Smooth muscle cell (in vitro differentiated cells): ENCODE measurements at regions not wholly inside any gene's neighbourhood (a gene's known extent, or its start where the extent isn't known, plus 50 kb on each side); places are given as distances from the start of the nearest gene placed in this dataset.

Experiments
- DNase-seq: peaks from one replicate; lab custom pipeline; 2025; ENCODE audit not compliant: unreplicated experiment; lab: John Stamatoyannopoulos, UW
- H2AFZ ChIP-seq: fragments of 200-600 bp; sonication (generic); 2 replicates; pipeline ENCODE4 v1.6.0; 2016; ENCODE audit warnings: antibody characterized with exemption, low read depth, mild to moderate bottlenecking
- H3F3A ChIP-seq: fragments of 200-600 bp; sonication (generic); 2 replicates; pipeline ENCODE4 v1.6.0; 2017; ENCODE audit warnings: antibody characterized with exemption, low read depth
- H3K27ac ChIP-seq: fragments of 200-600 bp; sonication (generic); 2 replicates; pipeline ENCODE4 v1.5.1; 2016; ENCODE audit warnings: low read depth, mild to moderate bottlenecking
- H3K27me3 ChIP-seq: fragments of 200-600 bp; sonication (generic); 2 replicates; pipeline ENCODE4 v1.6.1; 2016; ENCODE audit warnings: low read depth, mild to moderate bottlenecking
- H3K36me3 ChIP-seq: fragments of 200-600 bp; sonication (generic); 2 replicates; pipeline ENCODE4 v1.5.1; 2016; ENCODE audit warnings: low read depth
- H3K4me1 ChIP-seq: fragments of 200-600 bp; sonication (generic); 2 replicates; pipeline ENCODE4 v1.5.1; 2016; ENCODE audit warnings: low read depth
- H3K4me2 ChIP-seq: fragments of 200-600 bp; sonication (generic); 2 replicates; pipeline ENCODE4 v1.6.0; 2016; ENCODE audit warnings: mild to moderate bottlenecking
- H3K4me3 ChIP-seq: fragments of 200-600 bp; sonication (generic); 2 replicates; pipeline ENCODE4 v1.5.1; 2016; ENCODE audit warnings: mild to moderate bottlenecking
- H3K79me2 ChIP-seq: fragments of 200-600 bp; sonication (generic); 2 replicates; pipeline ENCODE4 v1.6.0; 2016; ENCODE audit warnings: low read depth, mild to moderate bottlenecking
- H3K9ac ChIP-seq: fragments of 200-600 bp; sonication (generic); 2 replicates; pipeline ENCODE4 v1.6.0; 2016; ENCODE audit warnings: low read depth
- H3K9me3 ChIP-seq: fragments of 200-600 bp; sonication (generic); replicated peaks from 2 replicates; pipeline ENCODE4 v1.5.1; 2016; ENCODE audit warnings: low read depth
- H4K20me1 ChIP-seq: fragments of 200-600 bp; sonication (generic); 2 replicates; pipeline ENCODE4 v1.6.0; 2016; ENCODE audit warnings: low read depth
- WGBS: methylation state at CpG from one replicate; pipeline ENCODE4 v1.1.7; 2016; ENCODE audit warnings: low lambda C conversion rate; 5-methylcytosine and 5-hydroxymethylcytosine counted together
- TF ChIP-seq, protein P1 (sequence below): fragments of 200-600 bp; sonication (generic); IDR thresholded peaks from 2 replicates; pipeline ENCODE4 v1.5.1; 2017; ENCODE audit warnings: borderline replicate concordance, mild to moderate bottlenecking, antibody characterized with exemption; ENCODE audit not compliant: insufficient read depth, poor library complexity, severe bottlenecking

GRCh38 chr7:92916770-92917224 lies 80.4 kb upstream of the CDK6 start:
- Histone ChIP-seq H3K4me3 (no peak overlapping the region), H3K4me1 (peaks cover 15% of the 10 kb centered on the region), H3K4me2 (peak overlapping the region; percentile 52), H2AFZ (peak overlapping the region; percentile 14), H3K79me2 (no peaks in the 10 kb centered on the region), H3F3A (no peaks in the 10 kb centered on the region), H3K9me3 (no peaks in the 10 kb centered on the region), H3K27ac (peak overlapping the region; percentile 81), H3K27me3 (no peaks in the 10 kb centered on the region), H3K36me3 (no peaks in the 10 kb centered on the region), H3K9ac (peak overlapping the region; percentile 58), H4K20me1 (no peaks in the 10 kb centered on the region)
- TF ChIP-seq, protein P1, sequence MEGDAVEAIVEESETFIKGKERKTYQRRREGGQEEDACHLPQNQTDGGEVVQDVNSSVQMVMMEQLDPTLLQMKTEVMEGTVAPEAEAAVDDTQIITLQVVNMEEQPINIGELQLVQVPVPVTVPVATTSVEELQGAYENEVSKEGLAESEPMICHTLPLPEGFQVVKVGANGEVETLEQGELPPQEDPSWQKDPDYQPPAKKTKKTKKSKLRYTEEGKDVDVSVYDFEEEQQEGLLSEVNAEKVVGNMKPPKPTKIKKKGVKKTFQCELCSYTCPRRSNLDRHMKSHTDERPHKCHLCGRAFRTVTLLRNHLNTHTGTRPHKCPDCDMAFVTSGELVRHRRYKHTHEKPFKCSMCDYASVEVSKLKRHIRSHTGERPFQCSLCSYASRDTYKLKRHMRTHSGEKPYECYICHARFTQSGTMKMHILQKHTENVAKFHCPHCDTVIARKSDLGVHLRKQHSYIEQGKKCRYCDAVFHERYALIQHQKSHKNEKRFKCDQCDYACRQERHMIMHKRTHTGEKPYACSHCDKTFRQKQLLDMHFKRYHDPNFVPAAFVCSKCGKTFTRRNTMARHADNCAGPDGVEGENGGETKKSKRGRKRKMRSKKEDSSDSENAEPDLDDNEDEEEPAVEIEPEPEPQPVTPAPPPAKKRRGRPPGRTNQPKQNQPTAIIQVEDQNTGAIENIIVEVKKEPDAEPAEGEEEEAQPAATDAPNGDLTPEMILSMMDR = no peak
- no peak for DNase-seq
- WGBS = 20% methylated on average over 3 of the region's 3 CpGs

DNA sequence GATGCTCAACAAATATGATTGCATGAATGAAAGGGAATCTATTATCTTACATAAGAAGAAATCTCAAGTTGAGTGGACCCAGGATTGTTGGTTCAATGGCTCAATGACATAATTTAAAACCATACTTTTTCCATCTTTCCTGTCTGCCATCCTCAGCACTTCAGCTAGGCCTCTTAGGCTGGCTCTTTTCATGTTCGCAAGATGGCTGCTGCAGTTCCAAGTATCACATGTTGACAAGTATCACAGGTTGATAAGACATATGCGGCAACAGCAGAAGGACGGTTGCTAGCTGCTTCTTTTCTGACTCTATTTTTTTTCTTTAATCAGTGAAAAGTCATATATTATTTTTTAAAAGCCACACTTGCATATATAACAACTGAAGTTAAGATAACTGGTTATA lies 79.0 kb upstream of the CDK6 start:
- TF ChIP-seq, protein P1 = no peak
- Histone ChIP-seq H4K20me1 (no peaks in the 10 kb centered on the region), H3K9me3 (no peaks in the 10 kb centered on the region), H3K4me1 (peaks cover 15% of the 10 kb centered on the region), H3K9ac (no peak overlapping the region), H3K27me3 (no peaks in the 10 kb centered on the region), H2AFZ (no peak overlapping the region), H3K27ac (no peak overlapping the region), H3K36me3 (no peaks in the 10 kb centered on the region), H3K4me2 (no peak overlapping the region), H3K4me3 (no peak overlapping the region), H3K79me2 (no peaks in the 10 kb centered on the region), H3F3A (no peaks in the 10 kb centered on the region)
- DNase-seq = no peak
- 78% methylated on average over 3 of the region's 3 CpGs for whole genome bisulfite sequencing

GRCh38 chr7:92914645-92915044 lies 78.3 kb upstream of the CDK6 start:
- peak overlapping the region; percentile 3 for H2AFZ ChIP-seq
- no peak overlapping the region for H3K9ac ChIP-seq
- peaks cover 20% of the 10 kb centered on the region for H3K4me1 ChIP-seq
- no peak overlapping the region for H3K4me3 ChIP-seq
- H3K27me3 ChIP-seq = no peaks in the 10 kb centered on the region
- no peaks in the 10 kb centered on the region for H3K36me3 ChIP-seq
- H3K4me2 ChIP-seq = no peak overlapping the region
- no peaks in the 10 kb centered on the region for H4K20me1 ChIP-seq
- H3F3A ChIP-seq = no peaks in the 10 kb centered on the region
- no peaks in the 10 kb centered on the region for H3K79me2 ChIP-seq
- WGBS = 17% methylated on average over 2 of the region's 2 CpGs
- no peaks in the 10 kb centered on the region for H3K9me3 ChIP-seq
- TF ChIP-seq, protein P1 = no peak
- DNase-seq = no peak
- no peak overlapping the region for H3K27ac ChIP-seq

- Histone ChIP-seq H3K79me2 (no peaks in the 10 kb centered on the region), H3F3A (no peaks in the 10 kb centered on the region), H3K9me3 (no peaks in the 10 kb centered on the region), H3K4me3 (no peak overlapping the region), H2AFZ (no peak overlapping the region), H3K36me3 (no peaks in the 10 kb centered on the region), H3K9ac (no peak overlapping the region), H3K4me1 (peaks cover 26% of the 10 kb centered on the region), H3K4me2 (no peak overlapping the region), H4K20me1 (no peaks in the 10 kb centered on the region), H3K27me3 (no peaks in the 10 kb centered on the region), H3K27ac (no peak overlapping the region)
- DNase-seq = no peak
- TF ChIP-seq, protein P1 = no peak
- 93% methylated on average over 3 of the region's 3 CpGs for WGBS
Observed at GRCh38 chr7:92913849-92914248, 77.5 kb upstream of the CDK6 start.
